ENCODE measurements at regions not wholly inside any gene's neighbourhood (a gene's known extent, or its start where the extent isn't known, plus 50 kb on each side); places are given as distances from the start of the nearest gene placed in this dataset.

DNA sequence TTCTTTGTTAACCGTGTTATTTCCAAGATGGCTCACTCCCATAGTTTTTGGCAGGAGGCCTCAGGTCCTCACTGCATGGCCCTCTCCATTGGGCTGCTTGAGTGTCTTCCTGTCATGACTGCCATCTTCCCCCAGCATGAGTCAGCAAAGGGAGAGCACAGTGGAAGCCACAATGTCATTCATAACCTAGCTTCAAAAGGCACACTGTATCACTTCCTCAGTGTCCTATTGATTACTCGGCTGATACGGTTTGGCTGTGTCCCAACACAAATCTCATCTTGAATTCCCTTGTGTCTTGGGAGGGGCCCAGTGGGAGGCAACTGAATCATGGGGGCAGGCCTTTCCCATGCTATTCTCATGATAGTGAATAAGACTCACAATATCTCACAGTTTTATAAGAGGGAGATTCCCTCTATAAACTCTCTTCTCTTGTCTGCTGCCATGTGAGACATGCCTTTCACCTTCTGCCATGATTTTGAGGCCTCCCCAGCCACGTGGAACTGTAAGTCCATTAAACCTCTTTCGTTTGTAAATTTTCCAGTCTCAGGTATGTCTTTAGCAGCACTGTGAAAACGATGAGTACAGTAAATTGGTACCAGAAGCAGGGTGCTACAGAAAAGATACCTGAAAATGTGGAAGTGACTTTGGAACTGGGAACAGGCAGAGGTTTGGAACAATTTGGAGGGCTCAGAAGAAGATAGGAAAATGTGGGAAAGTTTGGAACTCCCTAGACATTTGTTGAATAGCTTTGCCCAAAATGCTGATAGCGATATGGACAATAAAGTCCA lies 106.5 kb downstream of the PRLHR start:
- no peak for TF ChIP-seq GMEB1 (CRISPR knock-in tag; IDR thresholded peaks at IDR 0.05; ENCODE audit: borderline replicate concordance)
- no peak for TF ChIP-seq PHF8 (CRISPR knock-in tag; IDR thresholded peaks at IDR 0.05)
- TF ChIP-seq AGO2 (optimal IDR thresholded peaks at IDR 0.05; ENCODE audit: low read depth, low read length): no peak
- TF ChIP-seq SRSF4 (IDR thresholded peaks at IDR 0.05; ENCODE audit: low read depth, low read length, poor library complexity, severe bottlenecking): no peak
- TF ChIP-seq MZF1 (CRISPR knock-in tag; IDR thresholded peaks at IDR 0.05; ENCODE audit: borderline replicate concordance): no peak
- TF ChIP-seq ZFP36 (IDR thresholded peaks at IDR 0.05; ENCODE audit: borderline replicate concordance, low read depth, low read length, partially characterized antibody): no peak
- TF ChIP-seq TFAP4 (IDR thresholded peaks at IDR 0.05; ENCODE audit: borderline replicate concordance, low read depth): no peak
